NCI-H2227 treated with DMSO at 0.1 percent for 48 hours (cell line): ENCODE measurements at regions not wholly inside any gene's neighbourhood (a gene's known extent, or its start where the extent isn't known, plus 50 kb on each side); places are given as distances from the start of the nearest gene placed in this dataset.
"Not testable (repeated sequence)": the region's sequence is repeated elsewhere in the genome, so short reads cannot be mapped to it uniquely, and the experiment has no call there.

Experiments used
- DNase-seq: peaks from one replicate; lab custom pipeline; 2025; lab: John Stamatoyannopoulos, UW

DNA sequence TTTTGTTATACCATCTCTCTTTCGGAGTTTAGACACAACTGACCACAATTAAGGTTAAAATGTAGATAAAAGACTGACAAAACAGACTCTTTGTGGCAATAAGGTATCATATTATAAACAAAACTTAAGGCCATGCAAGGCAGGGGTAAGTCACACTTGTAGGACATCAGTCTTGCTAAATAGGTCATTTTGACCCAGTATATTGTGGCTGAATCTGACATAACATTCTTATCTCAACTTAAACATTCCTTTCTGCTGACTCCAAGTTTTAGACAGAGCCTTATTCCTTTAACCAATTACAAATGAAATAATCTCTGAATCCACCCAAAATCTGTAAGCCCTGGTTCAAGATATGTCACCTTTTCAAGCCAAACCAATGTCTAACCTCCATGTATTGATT, 733.4 kb upstream of the B3GALT2 start:
- DNase-seq: no peak

DNA sequence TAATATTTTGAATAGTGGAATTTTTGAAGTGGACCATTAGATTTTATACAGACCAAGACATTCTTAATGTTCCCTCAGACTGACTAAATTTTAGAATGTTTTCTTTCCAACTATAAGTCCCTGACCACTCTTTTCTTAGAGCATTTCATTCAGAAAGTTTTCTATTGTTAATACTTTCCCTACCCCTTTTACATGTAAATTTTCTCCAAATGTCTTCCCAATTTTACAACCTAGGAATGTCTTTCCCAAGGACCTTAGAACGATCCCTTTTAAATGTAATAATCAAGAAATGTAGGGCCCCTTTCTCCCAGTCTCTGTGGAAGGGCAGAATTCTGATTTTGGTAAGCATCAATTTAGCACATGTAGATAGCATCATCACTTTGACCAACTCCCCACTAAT, 730.0 kb upstream of the B3GALT2 start:
- DNase-seq: no peak

DNA sequence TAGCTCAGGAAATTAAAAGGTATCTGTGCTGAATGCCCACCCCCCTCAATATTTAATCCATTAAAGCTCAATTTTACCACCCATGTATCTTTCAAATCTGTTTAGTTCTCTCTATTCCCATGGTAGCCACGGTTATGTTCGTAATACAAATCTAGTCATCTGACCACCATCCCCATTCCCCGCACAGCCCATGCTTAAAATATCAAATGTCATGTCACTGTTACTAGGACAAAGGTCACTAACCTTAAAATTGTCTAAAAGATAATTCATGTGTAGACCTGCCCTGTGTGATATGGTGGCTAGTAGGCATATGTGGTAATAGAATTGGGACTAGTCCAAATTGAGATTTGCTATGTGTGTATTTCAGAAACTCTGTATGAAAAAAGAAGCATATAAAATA, 728.5 kb upstream of the B3GALT2 start:
- no peak for DNase-seq

DNA sequence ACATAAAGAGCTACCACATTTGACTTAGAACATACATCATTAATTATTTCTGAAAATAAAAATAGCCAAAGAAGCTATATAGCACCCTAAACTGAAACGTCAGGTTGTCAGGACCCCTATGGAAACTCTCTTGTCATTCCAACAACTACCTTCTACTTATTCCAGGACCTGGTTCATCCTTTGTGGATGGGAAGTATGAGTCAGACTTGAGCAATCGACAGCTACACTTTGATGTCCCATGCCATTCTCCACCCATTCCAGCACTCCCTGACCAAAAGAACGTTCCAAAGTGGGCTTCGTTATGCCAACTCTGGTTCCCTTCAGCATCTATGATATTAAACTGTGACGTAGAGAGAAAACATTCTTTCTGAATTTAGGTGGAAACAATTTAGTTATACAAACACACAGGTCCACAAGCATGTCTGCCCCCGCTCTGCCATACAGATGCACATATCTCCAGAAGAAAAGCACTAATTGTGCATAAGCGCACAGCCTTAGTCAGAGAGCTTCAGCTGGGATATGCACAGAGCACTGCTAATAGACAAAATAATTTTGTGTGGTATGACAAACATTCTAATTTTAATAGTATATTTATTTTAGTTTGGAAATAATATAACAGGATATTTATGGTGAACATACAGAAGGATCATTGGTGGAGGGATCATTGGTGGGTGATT, 723.1 kb upstream of the B3GALT2 start:
- no peak for DNase-seq

DNA sequence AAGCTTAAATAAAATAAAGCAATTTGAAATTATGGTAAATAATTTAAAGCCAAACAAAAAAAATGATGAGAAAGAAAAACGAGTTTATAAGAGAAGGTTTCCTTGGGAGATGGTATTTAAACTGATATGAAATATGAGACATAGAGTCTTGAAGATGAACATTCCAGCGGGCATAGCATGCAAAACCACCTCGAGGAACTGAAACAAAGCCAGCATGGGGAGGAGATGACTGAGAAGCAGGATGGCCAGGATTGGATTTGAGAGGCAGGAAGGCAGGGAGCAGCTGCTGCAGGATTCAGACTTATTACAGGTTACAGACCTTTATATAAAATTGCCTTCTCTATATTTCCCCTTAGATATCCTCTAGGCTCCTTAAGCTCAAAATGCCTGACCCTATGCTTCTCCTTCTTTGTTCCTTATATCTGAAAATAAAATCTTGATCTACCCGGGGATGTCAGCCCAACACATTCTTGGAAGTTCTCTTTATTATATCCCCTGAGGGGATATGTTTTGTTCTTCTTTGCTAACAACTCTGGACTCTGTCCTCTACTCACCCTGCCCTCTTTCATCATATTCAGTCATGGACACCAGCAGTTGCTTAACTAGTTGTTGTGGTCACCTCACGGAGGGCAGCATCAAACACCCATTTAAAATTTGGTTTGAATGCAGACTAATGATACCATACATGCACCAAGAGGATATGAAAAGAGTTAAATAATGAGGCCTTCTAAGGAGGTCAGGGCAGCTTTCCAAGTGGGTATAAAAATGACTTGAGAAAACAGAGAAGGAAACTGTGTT, 719.1 kb upstream of the B3GALT2 start:
- no peak for DNase-seq

DNA sequence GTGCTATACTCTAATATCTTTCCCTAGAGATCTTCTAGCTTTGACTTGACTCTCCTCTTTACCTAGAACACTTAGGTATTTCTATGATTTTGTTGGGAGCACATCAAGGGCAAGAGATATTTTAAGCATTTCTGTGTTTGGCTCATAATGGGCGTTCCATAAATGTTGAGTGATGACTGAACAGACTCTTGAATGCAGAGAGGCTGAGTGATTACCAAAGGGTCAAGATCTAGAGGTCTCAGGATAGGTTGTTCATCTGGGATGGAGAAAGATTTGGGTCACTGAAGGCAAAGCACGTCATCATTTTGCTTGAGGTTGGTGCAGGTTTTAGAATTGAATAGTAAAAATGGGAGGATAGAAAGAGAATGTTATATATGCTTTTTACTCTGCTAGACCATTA, 705.4 kb upstream of the B3GALT2 start:
- DNase-seq: no peak

DNA sequence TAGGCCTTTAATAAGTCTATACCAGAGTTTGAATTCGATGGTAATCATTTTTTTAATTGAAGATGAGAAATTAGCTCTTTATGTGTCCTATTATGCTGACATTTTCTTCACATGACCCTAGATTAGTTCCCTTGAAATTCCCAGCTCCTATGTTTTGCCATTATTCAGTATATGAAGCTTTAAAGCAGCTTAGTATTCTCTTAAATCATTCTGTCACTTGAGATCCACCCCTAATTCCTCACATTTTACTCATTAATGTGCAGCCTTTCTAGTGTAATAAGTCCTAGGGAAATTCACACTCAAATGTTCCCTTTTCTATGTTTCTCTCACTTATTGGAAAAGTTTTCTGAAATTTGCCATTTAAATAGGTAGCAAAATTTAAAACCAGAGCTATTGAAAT, 704.5 kb upstream of the B3GALT2 start:
- no peak for DNase-seq

DNA sequence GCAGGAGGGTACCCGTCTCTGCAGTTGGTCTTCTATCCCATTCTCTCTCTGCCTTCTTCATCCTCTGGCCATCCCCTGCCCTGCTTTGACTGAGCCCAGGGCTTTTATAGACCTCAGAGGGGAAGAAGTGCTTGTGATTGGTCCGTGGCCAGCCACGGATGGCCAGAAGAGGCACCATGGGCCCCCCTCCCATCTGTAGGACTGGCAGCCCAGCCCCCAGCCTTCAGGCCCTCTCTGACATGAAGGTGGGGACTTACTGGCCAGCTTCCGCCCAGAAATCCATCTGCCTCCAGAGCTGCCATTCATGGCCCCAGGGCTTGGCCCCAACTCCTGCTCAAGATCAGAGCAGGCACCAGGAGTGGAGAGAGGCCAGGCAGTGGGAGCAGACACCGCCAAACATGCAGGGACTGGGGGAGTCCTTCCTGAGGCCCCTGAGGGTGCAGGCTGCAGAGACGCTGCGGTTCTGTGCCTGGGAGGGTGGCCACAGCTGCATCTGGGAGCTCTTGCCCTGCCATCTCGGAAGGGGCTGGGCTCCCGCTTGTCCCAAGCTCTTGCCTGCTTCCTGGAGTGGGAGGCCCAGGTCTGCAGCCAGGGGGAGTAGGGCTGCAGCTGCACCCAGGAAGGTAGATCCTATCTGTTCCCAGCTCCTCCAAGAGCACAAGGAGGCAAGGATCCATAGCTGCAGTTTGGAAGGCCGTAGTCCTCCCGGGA, 698.6 kb upstream of the B3GALT2 start:
- no peak for DNase-seq

DNA sequence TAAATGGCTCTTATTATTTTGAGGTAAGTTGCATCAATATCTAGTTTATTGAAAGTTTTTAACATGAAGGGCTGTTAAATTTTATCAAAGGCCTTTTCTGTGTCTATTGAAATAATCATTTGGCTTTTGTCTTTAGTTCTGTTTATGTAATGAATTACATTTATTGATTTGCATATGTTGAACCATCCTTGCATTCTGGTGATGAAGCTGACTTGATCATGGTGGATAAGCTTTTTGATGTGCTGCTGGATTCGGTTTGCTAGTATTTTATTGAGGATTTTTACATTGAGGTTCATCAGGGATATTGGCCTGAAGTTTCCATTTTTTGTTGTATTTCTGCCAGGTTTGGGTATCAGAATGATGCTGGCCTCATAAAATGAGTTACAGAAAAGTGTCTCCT, 691.5 kb upstream of the B3GALT2 start:
- not testable (repeated sequence) for DNase-seq

DNA sequence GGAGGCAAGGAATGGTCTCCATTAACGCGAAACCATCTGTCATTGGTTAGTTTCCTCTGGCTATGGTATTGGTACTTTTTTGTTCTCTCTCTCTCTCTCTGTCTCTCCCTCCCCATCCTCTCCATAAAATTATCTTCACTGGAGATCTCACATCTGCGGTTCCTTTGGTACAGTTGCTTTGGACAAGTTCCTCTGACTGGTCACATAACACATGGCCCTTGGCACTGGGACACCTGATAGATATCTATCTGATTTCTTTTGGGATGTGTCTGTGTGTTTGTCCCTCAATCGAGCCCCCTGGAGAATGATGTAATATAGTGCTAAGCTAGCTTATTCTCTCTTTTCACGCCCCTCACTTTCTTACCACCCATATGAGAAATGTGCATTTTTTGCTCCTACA, 682.0 kb upstream of the B3GALT2 start:
- DNase-seq: no peak

DNA sequence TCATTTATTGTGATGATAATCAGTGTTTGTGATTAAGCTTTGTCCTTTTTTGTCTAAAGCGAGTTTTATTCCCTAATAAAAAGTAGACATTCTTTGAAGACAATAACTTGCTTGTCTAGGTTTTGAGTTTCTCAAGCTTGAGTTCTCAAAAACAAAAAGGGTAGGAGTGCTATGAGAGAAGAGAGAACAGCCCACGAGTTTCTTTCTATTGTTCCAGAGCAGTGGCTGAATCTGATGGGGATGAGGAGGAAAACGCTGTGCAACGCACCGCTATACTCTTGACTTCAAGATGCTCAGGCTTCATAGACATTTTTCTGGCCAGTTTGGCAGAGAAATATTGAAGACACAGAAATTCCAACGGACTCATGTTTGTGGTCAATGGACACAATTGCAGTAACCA, 669.8 kb upstream of the B3GALT2 start:
- no peak for DNase-seq

DNA sequence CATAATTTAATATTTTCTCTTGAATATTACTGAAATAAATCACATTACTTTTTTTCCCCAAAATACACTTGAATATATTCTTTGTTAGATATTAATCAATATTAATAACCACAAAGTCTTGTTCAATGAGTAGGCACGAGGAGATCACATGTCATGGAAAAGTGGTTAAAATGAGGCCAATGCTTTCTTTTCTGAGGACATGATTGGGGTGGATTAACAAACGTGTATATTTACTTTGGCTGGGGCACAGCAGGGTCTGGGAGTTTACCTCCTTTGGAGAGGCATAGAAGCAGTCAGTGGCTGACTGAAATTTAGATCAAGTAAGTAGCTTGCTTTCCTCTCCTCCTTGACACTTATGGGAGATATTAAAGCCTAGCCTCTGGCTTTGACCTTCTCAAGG, 664.3 kb upstream of the B3GALT2 start:
- DNase-seq: no peak

DNA sequence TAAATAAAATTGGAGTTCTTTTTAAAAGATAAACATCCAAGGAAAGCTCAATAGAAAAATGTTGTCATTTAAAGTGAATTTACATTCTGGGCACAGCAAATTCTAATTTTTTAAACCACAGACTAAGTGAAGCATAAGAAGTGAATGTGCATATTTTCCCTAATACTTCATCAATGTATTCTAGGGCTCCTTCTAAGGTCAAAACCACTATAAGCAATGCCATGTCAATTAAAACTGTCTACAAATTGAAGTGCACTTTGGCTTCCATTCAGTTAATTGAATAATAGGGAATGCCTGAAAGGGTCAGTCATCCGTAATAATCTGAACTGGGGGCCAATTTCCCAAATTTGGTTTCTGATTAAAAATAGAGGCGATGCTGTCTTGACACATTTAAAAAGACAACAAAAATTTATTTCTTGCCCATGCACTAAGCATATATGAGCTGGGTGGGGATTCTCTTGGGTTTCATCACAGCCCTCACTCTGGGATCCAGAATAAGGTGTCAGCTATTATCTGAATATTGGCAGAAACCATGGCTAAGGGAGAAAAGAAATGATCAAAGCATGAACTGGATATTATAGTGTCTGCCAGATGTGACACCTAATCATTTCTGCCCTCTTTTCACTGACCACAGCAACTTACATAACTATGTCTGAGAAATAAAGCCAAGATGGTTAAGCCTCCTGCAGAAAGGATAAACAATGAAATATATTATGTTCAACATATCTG, 660.6 kb upstream of the B3GALT2 start:
- DNase-seq: no peak

DNA sequence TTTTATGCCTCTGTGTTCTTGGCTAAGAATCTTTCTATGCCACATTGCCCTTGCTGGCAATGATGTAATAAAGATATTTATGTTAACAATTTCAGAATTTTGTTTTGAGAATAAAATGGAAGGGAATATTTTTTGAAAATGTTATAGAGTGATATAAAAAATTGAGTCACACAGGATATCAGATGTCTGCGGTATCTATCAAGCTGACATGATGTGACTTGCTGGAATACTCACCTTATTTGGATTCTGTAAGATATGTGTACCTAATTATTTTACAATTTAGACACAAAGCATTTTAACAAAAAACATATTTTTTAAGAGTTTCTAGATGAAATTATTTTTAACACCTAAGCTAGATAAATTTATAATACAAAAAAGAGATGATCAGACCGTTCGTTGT, 660.0 kb upstream of the B3GALT2 start:
- DNase-seq: no peak

DNA sequence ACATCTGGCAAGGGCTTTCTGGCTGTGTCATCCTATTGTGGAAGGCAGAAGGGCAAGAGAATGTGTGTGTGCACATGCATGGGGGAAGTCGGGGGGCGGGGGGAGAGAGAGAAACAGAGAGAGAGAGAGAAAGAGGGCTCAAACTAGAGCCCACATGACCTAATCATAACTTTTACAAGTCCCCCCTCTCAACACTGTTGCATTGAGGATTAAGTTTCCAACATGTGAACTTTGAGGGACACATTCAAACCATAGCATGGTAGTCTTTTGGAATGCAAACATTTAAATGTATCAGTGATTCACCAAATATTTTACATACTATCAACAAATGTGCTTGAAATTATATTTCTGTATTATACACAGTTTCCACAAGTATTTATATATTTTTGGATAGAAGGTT, 655.4 kb upstream of the B3GALT2 start:
- DNase-seq: no peak

DNA sequence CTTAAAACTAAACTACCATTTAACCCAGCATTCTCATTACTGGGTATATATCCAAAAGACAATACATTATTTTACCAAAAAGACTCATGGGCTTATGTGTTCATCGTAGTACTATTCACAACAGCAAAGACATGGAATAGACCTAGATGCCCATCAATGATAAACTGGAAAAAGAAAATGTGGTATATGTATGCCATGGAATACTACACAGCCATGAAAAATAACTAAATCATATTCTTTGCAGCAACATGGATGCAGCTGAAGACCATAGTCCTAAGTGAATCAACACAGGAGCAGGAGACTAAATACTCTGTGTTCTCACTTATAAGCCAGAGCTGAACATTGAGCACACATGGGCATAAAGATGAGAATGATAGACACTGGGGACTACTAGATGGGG, 645.1 kb upstream of the B3GALT2 start:
- DNase-seq: no peak

DNA sequence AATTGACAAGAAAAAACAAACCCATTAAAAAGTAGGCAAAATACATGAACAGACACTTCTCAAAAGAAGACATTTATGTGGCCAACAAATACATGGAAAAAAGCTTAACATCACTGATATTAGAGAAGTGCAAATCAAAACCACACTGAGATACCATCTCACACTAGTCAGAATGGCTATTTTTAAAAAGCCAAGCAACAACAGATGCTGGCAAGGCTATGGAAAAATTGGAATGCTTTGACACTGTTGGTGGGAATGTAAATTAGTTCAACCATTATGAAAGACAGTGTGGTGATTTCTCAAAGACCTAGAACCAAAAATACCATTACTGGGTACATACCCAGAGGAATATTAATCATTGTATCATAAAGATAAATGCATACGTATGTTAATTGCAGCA, 641.1 kb upstream of the B3GALT2 start:
- DNase-seq: no peak

DNA sequence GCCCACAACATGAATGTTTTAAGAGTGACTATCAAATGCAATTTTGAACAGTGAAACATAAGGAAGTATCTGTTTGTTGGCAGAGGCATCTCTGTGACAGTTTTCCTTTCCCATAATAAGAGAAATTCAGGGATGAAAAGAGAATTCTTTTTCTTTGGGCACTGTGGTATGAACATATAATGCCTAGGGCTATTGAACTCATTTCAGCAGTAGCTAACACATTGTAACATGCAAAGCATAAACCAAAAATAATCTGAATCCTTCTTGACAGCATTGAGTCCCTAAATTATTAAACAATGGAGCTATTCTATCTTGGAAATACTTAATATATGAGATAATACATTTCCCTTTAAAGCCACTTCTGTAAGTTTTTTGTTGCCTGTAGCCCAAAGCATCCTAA, 633.0 kb upstream of the B3GALT2 start:
- DNase-seq: no peak

DNA sequence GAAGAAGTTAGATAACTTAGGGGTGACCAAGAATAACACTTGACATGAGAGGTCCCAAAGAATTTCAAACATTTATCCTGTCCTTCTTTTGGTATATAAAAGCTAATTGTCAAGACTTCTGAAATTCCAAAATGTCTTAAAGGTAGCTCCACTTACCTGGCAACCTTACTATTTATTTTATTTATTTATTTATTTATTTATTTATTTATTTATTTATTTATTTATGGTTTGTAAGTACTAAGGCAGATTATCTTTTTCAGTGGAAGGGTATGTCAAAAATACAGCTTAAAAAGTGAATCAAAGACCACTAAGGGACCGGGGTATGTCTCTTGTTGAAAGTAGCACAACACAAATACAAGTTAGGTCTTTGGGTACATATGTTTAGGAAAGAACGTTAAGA, 620.8 kb upstream of the B3GALT2 start:
- DNase-seq: no peak

DNA sequence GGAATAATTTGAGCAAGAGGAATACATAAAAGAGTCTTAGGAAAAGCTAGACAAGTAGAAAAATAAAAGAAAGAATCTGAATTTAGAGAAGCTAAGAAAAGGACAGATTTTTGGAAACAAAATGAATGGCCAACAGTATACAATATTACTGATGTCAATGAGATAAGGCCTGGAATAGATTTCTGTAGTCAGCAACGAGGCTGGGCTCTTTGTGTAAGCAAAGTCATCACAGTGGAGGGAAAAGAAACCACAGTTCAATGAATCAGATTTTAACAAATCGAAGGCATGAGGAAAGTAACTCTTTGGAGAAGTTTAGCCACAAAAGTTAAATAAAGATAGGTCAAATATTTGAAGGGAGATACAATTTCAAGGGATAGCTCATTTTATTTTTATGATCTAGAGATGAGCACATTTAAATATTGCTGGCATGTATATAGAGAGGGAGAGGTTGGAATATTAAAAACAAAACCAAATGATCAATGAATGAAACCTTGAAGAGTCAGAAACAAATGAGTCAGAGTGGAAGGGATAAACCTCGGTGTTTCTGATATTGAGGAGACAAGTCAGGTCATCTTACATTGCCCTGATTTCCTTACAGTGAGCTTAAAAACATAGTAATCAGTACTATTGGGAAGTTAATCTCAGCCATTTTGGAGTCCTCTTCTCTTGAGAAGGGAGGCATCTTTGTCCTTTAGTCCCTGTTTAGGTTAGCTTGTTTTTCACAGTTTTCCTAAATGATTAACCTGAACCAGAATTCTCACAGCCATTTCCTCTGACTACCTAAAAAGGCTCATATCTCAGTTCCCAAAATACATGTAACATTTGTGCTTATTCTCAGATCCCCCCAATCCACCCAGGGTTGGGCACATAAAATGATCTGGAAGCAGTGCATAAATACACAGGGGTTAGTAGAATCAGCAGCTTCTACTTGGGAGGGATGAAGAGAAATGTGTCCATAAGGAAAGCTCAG, 620.0 kb upstream of the B3GALT2 start:
- no peak for DNase-seq

DNA sequence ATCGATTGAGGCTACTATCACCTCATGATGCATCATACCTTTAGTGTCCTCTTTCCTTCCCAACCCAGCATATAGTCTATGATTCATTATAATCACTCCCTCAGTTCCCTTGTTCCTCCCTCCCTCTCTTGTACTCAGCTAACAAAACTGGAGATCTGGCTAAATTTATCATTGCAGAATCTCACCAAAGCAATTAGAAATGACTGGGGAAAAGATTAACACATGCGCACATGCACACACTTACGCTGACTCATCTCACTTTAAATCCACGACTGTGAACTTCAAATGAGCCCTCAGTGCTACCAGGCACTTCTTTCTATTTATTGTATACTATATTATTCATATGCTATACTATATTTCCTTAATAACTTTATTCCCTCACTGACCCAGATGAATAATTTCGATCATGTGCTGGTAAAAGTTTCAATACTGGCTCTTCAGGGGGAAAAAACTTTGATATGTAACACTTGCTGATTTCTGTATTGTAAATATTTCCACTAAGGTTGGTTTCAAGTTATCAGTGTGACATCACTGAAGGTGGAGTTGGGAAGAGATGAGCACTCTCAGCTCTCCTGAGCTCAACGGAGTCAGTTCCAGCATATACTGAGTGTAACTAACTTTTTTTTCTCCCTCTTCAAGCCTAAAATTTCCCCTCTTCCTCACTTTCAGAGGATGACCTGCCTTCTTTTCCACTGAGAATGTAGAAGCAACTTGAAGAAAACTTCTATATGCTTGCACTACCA, 613.7 kb upstream of the B3GALT2 start:
- no peak for DNase-seq
